HCT116 (cell line): ENCODE measurements at regions not wholly inside any gene's neighbourhood (a gene's known extent, or its start where the extent isn't known, plus 50 kb on each side); places are given as distances from the start of the nearest gene placed in this dataset.

Experiments used
- ATAC-seq: fragments of 200-7000 bp; cut with Tn5 transposase; 2 replicates; pipeline ENCODE4 v1.9.1; 2020; ENCODE audit warnings: mild to moderate bottlenecking, moderate library complexity
- BruUV-seq: library from RNA; stranded (reverse); fragments of 400-500 nt; replicated peaks from 2 replicates; lab custom pipeline; 2021; lab: Mats Ljungman, UMichigan
- CTCF ChIA-PET: fragments of 300-600 bp; sonication (Branson Sonifier 250); formaldehyde crosslinking; loops from one replicate; lab custom pipeline; 2021; ENCODE audit warnings: antibody characterized with exemption; lab: Charles Lee
- POLR2A ChIA-PET: fragments of 300-600, 350-600 bp; sonication (Branson Sonifier 250); formaldehyde crosslinking; loops from one replicate; lab custom pipeline; 2021; ENCODE audit warnings: antibody characterized with exemption; lab: Charles Lee
- RAD21 ChIA-PET, 2 experiments: fragments of 300-600 bp; sonication (Branson Sonifier 250); formaldehyde crosslinking; loops; one replicate each; lab custom pipeline; 2023; ENCODE audit warnings: low total read pairs in 2 of 2; ENCODE audit not compliant: uncharacterized antibody in 2 of 2, unreplicated experiment in 2 of 2, low non-redundant PET in 1 of 2; lab: Charles Lee
- DNase-seq: peaks from one replicate; pipeline ENCODE4 v3.0.0-alpha.2; 2010; ENCODE audit warnings: low read depth, low spot score
- H2AFZ ChIP-seq: fragments of 200-600 bp; shearing (Covaris generic), sonication (generic); 2 replicates; pipeline ENCODE4 v1.6.1; 2017; ENCODE audit warnings: low read depth, mixed run types, mixed read lengths, antibody characterized with exemption, low read length; ENCODE audit not compliant: poor library complexity, severe bottlenecking
- H3K27ac ChIP-seq: 2 replicates; pipeline ENCODE4 v1.5.1; 2012; ENCODE audit warnings: low read depth, low read length
- H3K27me3 ChIP-seq: fragments of 200-600 bp; sonication (generic); 2 replicates; pipeline ENCODE4 v1.6.1; 2016; ENCODE audit warnings: mixed run types, low read length, mixed read lengths; ENCODE audit not compliant: insufficient read depth
- H3K36me3 ChIP-seq, 2 experiments: fragments of 200-500 bp in 1 of 2; fragments of 200-600 bp in 1 of 2; sonication (Bioruptor generic) in 1 of 2; sonication (generic) in 1 of 2; 2 replicates each; pipeline versions ENCODE4 v1.5.1 to v1.6.1; 2014 to 2016; ENCODE audit warnings: low read length in 2 of 2, inconsistent platforms in 1 of 2, mixed read lengths in 1 of 2, mixed run types in 1 of 2; ENCODE audit not compliant: insufficient read depth in 2 of 2, control insufficient read depth in 1 of 2
- H3K4me1 ChIP-seq, 2 experiments: fragments of 200-600 bp in 1 of 2; sonication (generic) in 1 of 2; 2 replicates each; pipeline versions ENCODE4 v1.5.1 to v1.6.1; 2012 to 2017; ENCODE audit warnings: low read length in 2 of 2, inconsistent platforms in 1 of 2, mild to moderate bottlenecking in 1 of 2, mixed read lengths in 1 of 2, mixed run types in 1 of 2, moderate library complexity in 1 of 2; ENCODE audit not compliant: insufficient read depth in 2 of 2, control insufficient read depth in 1 of 2
- H3K4me2 ChIP-seq: fragments of 200-600 bp; sonication (generic); 2 replicates; pipeline ENCODE4 v1.6.1; 2017; ENCODE audit warnings: mixed run types, low read length, mixed read lengths
- H3K4me3 ChIP-seq, 2 experiments: fragments of 200-600 bp in 1 of 2; sonication (generic) in 1 of 2; replicated peaks in 1 of 2; 2 replicates each; pipeline ENCODE4 v1.5.1; 2011 to 2016; ENCODE audit warnings: low read length in 2 of 2, control low read depth in 1 of 2, low read depth in 1 of 2, mild to moderate bottlenecking in 1 of 2, mixed read lengths in 1 of 2, mixed run types in 1 of 2
- H3K79me2 ChIP-seq: fragments of 200-600 bp; sonication (generic); 2 replicates; pipeline ENCODE4 v1.6.1; 2017; ENCODE audit warnings: mild to moderate bottlenecking, mixed run types, low read length, moderate library complexity, mixed read lengths; ENCODE audit not compliant: insufficient read depth
- H3K9ac ChIP-seq: fragments of 200-600 bp; sonication (generic); 2 replicates; pipeline ENCODE4 v1.6.1; 2016; ENCODE audit warnings: low read length, mixed read lengths
- H3K9me2 ChIP-seq: fragments of 200-600 bp; sonication (generic), shearing (Covaris generic); 2 replicates; pipeline ENCODE4 v1.6.1; 2017; ENCODE audit warnings: mixed run types, mild to moderate bottlenecking, moderate library complexity; ENCODE audit not compliant: insufficient read depth
- H3K9me3 ChIP-seq, 2 experiments: fragments of 200-500 bp in 1 of 2; fragments of 200-600 bp in 1 of 2; sonication (Bioruptor generic) in 1 of 2; sonication (generic) in 1 of 2; 2 replicates each; pipeline ENCODE4 v1.6.1; 2014 to 2017; ENCODE audit warnings: low read length in 2 of 2, mixed read lengths in 2 of 2, inconsistent platforms in 1 of 2, low read depth in 1 of 2, mild to moderate bottlenecking in 1 of 2, mixed run types in 1 of 2, moderate library complexity in 1 of 2; ENCODE audit not compliant: control insufficient read depth in 1 of 2, insufficient read depth in 1 of 2
- H4K20me1 ChIP-seq: fragments of 200-600 bp; sonication (generic), shearing (Covaris generic); 2 replicates; pipeline ENCODE4 v1.6.1; 2017; ENCODE audit warnings: mixed run types, mild to moderate bottlenecking, moderate library complexity; ENCODE audit not compliant: insufficient read depth
- ATF3 ChIP-seq: IDR thresholded peaks from 2 replicates; pipeline ENCODE4 v1.6.1; 2012
- CBX3 ChIP-seq: IDR thresholded peaks from 2 replicates; pipeline ENCODE4 v1.6.1; 2012; ENCODE audit warnings: low read depth
- CEBPB ChIP-seq: IDR thresholded peaks from 2 replicates; pipeline ENCODE4 v1.6.1; 2012; ENCODE audit warnings: low read depth
- ELF1 ChIP-seq: IDR thresholded peaks from 2 replicates; pipeline ENCODE4 v1.6.1; 2012; ENCODE audit warnings: low read depth, borderline replicate concordance
- EZH2 ChIP-seq: fragments of 200-600 bp; sonication (generic); IDR thresholded peaks from 2 replicates; pipeline ENCODE4 v1.6.1; 2017; ENCODE audit warnings: antibody characterized with exemption, mixed run types
- EZH2phosphoT487 ChIP-seq: fragments of 200-600 bp; IDR thresholded peaks from 2 replicates; pipeline ENCODE4 v1.6.1; 2018; ENCODE audit warnings: antibody characterized with exemption, borderline replicate concordance
- MAX ChIP-seq: IDR thresholded peaks from 2 replicates; pipeline ENCODE4 v1.6.1; 2012
- POLR2A ChIP-seq: IDR thresholded peaks from 2 replicates; pipeline ENCODE4 v1.7.0; 2011; ENCODE audit warnings: borderline replicate concordance; ENCODE audit not compliant: insufficient read depth, insufficient read length; ENCODE audit errors: extremely low read depth
- POLR2AphosphoS5 ChIP-seq: IDR thresholded peaks from 2 replicates; pipeline ENCODE4 v1.6.1; 2011; ENCODE audit warnings: mild to moderate bottlenecking, low read depth, low read length, moderate library complexity
- RAD21 ChIP-seq: IDR thresholded peaks from 2 replicates; pipeline ENCODE4 v1.6.1; 2012; ENCODE audit warnings: low read depth, mild to moderate bottlenecking
- REST ChIP-seq: IDR thresholded peaks from 2 replicates; pipeline ENCODE4 v1.6.1; 2012; ENCODE audit warnings: low read depth
- SP1 ChIP-seq: IDR thresholded peaks from 2 replicates; pipeline ENCODE4 v1.6.1; 2012; ENCODE audit warnings: low read depth
- SRF ChIP-seq: IDR thresholded peaks from 2 replicates; pipeline ENCODE4 v1.6.1; 2012; ENCODE audit warnings: low read depth
- ZBTB33 ChIP-seq: IDR thresholded peaks from 2 replicates; pipeline ENCODE4 v1.6.1; 2011; ENCODE audit warnings: mild to moderate bottlenecking, low read length, moderate library complexity; ENCODE audit not compliant: insufficient replicate concordance; ENCODE audit errors: extremely low read depth
- ZFX ChIP-seq: fragments of 450-650 bp; IDR thresholded peaks from 2 replicates; pipeline ENCODE4 v1.6.1; 2017
- intact Hi-C: fragments of 100-400 bp; cut with micrococcal nuclease; formaldehyde crosslinking; loops from 2 replicates; pipeline ENCODE4 v1.10.0; 2022

GRCh38 chr3:135597855-135598254, 367.7 kb upstream of the PPP2R3A start:
- Histone ChIP-seq H4K20me1 (no peaks in the 10 kb centered on the region), H3K27ac (no peak overlapping the region), H3K4me1 (no peaks in the 10 kb centered on the region), H3K4me2 (no peak overlapping the region), H3K9ac (no peak overlapping the region), H3K79me2 (no peaks in the 10 kb centered on the region), H3K9me3 (no peaks in the 10 kb centered on the region), H2AFZ (no peak overlapping the region), H3K27me3 (peaks cover 24% of the 10 kb centered on the region), H3K9me2 (no peaks in the 10 kb centered on the region), H3K4me3 (no peak overlapping the region), H3K36me3 (no peaks in the 10 kb centered on the region)
- intact Hi-C loops, result no loop called here
- DNase-seq, result no peak
- ChIA-PET CTCF (no interaction called here), RAD21 (no interaction called here), POLR2A (no interaction called here)
- no peak for TF ChIP-seq POLR2A
- TF ChIP-seq CBX3, result no peak
- TF ChIP-seq SP1, result no peak
- no peak for TF ChIP-seq SRF
- no peak for TF ChIP-seq CEBPB
- no peak for TF ChIP-seq RAD21
- no peak for TF ChIP-seq MAX
- TF ChIP-seq EZH2, result no peak
- no peak for TF ChIP-seq POLR2AphosphoS5
- no peak for TF ChIP-seq EZH2phosphoT487
- no peak for TF ChIP-seq ELF1
- no peak for TF ChIP-seq ATF3
- no peak for TF ChIP-seq ZBTB33
- no peak for TF ChIP-seq REST
- no peak for TF ChIP-seq ZFX
- ATAC-seq, result no peak
- no TSS peak for BruUV-seq
